Calu3 (cell line): ENCODE measurements at regions not wholly inside any gene's neighbourhood (a gene's known extent, or its start where the extent isn't known, plus 50 kb on each side); places are given as distances from the start of the nearest gene placed in this dataset.

ENCODE experiments used
- BruUV-seq: library from RNA; stranded (reverse); fragments of 400-500 nt; replicated peaks from 2 replicates; lab custom pipeline; 2021; lab: Mats Ljungman, UMichigan
- CTCF ChIA-PET: fragments of 300-600 bp; sonication (Branson Sonifier 250); formaldehyde crosslinking; loops from one replicate; lab custom pipeline; 2022; ENCODE audit warnings: antibody characterized with exemption; lab: Charles Lee
- DNase-seq: peaks from one replicate; pipeline ENCODE4 v3.0.0; 2022
- H3K27ac Mint-ChIP-seq: one replicate; pipeline ENCODE4 v1.8.0; 2022; ENCODE audit warnings: mixed read lengths; ENCODE audit not compliant: unreplicated experiment
- H3K27me3 Mint-ChIP-seq: one replicate; pipeline ENCODE4 v1.8.0; 2022; ENCODE audit warnings: mixed read lengths; ENCODE audit not compliant: unreplicated experiment
- H3K36me3 Mint-ChIP-seq: one replicate; pipeline ENCODE4 v1.8.0; 2022; ENCODE audit warnings: mild to moderate bottlenecking, moderate library complexity, mixed read lengths; ENCODE audit not compliant: insufficient read depth, unreplicated experiment
- H3K4me1 Mint-ChIP-seq: one replicate; pipeline ENCODE4 v1.8.0; 2022; ENCODE audit warnings: mild to moderate bottlenecking, low read depth, mixed read lengths; ENCODE audit not compliant: unreplicated experiment
- H3K4me3 Mint-ChIP-seq: one replicate; pipeline ENCODE4 v1.8.0; 2022; ENCODE audit warnings: mild to moderate bottlenecking, low read depth, moderate library complexity, mixed read lengths; ENCODE audit not compliant: unreplicated experiment
- H3K9me3 Mint-ChIP-seq: one replicate; pipeline ENCODE4 v1.8.0; 2022; ENCODE audit warnings: low read depth, mixed read lengths; ENCODE audit not compliant: unreplicated experiment
- intact Hi-C: fragments of 100-400 bp; cut with micrococcal nuclease; formaldehyde crosslinking; loops from one replicate; pipeline ENCODE4 v1.10.0; 2022; ENCODE audit not compliant: unreplicated experiment
- TF ChIP-seq, protein P1 (sequence below): fragments of 200-600 bp; IDR thresholded peaks from one replicate; pipeline ENCODE4 v1.8.0; 2022; ENCODE audit warnings: antibody characterized with exemption; ENCODE audit not compliant: unreplicated experiment

DNA sequence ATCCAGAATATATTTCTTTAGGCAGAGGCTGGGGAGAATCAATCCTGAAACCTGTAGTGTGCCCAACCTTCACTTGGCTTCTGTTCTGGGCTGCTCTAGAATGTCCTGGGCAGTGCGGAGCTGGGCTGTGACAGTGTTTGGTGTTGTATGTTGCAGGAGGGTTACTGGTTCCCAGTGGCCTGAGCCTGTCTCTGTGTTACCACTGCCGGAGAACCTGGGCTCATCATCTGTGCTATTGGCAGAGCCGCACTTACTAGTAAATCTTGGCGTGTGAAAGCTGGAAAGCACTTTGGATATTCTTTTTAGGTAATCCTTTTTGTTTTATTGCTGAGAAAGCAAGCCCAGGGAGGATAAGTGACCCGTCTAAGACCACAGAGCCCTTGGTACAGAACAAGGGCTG lies 412.9 kb downstream of the SLC4A3 start:
- CTCF ChIA-PET, result no interaction called here
- H3K36me3 Mint-ChIP-seq, result no peaks in the 10 kb centered on the region
- H3K27me3 Mint-ChIP-seq, result no peaks in the 10 kb centered on the region
- no peaks in the 10 kb centered on the region for H3K9me3 Mint-ChIP-seq
- no peak overlapping the region for H3K27ac Mint-ChIP-seq
- DNase-seq, result no peak
- no TSS peak for BruUV-seq
- TF ChIP-seq, protein P1, sequence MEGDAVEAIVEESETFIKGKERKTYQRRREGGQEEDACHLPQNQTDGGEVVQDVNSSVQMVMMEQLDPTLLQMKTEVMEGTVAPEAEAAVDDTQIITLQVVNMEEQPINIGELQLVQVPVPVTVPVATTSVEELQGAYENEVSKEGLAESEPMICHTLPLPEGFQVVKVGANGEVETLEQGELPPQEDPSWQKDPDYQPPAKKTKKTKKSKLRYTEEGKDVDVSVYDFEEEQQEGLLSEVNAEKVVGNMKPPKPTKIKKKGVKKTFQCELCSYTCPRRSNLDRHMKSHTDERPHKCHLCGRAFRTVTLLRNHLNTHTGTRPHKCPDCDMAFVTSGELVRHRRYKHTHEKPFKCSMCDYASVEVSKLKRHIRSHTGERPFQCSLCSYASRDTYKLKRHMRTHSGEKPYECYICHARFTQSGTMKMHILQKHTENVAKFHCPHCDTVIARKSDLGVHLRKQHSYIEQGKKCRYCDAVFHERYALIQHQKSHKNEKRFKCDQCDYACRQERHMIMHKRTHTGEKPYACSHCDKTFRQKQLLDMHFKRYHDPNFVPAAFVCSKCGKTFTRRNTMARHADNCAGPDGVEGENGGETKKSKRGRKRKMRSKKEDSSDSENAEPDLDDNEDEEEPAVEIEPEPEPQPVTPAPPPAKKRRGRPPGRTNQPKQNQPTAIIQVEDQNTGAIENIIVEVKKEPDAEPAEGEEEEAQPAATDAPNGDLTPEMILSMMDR, result no peak
- intact Hi-C loops, result no loop called here
- no peaks in the 10 kb centered on the region for H3K4me1 Mint-ChIP-seq
- H3K4me3 Mint-ChIP-seq, result no peak overlapping the region

DNA sequence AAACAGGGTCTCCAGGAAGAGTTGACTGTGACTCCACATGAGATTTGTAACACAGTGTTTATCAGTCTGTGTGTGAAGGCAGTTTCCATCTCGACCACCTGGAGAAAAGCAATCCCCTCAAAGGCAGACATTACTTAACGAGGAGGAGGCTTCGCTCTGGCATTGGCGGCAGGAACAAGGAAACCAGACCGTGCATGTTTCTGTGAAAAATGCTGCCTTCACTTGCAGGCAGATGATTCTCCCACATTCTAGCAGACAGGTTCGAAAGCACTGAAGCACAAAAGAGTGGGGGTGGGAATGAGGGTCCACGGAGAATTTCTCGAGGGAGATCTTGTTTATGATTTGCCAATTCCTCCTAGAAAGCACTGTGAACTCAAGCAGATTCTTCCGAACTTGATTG lies 414.0 kb downstream of the SLC4A3 start:
- Mint-ChIP-seq H3K36me3 (no peaks in the 10 kb centered on the region), H3K27ac (no peak overlapping the region), H3K9me3 (no peaks in the 10 kb centered on the region), H3K4me3 (no peak overlapping the region), H3K4me1 (no peaks in the 10 kb centered on the region), H3K27me3 (no peaks in the 10 kb centered on the region)
- intact Hi-C loops, result no loop called here
- TF ChIP-seq, protein P1, result no peak
- no TSS peak for BruUV-seq
- CTCF ChIA-PET, result interaction anchor here (1.0 kb wide), 1 partner anchor 9 kb away, joined by 3 read pairs; no protein-coding TSS in a partner anchor
- DNase-seq, result no peak

DNA sequence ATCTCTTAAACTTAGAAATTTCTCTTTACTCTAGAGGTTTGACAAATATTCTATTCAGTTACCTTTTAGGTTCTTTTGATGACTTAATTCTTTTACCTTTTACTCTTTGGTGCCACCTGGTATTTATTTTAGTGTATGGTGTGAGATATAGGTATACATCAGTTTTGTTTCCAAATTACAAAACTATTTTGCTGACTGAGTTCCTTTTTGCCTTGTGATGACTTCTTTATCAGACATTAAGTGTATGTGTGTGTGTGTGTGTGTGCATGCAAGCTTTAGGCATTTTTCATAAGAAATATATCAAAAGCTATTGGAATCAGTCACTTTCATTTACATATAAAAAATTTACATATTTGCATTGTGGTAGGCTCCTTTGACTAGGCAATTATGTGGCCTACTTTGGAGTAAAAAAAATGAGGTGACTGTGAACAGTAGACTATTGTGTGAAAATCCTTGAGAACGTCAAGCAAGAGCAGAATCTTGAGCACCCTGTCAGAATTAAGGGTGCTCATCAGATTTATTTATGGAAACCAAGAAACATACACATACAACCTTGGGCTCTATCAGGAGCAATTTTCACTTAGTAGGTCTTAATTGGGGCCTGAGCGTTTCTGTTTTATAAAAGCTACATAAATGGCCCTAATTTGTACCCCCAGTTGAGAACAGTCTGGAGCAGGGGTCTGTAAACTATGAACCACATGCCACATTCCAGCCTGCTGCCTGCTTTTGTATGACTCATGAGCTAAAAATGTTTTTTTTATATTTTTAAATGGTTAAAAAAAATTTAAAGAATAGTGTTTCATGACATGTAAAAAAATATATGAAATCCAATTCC lies 415.9 kb downstream of the SLC4A3 start:
- DNase-seq, result no peak
- H3K4me3 Mint-ChIP-seq, result no peak overlapping the region
- no TSS peak for BruUV-seq
- intact Hi-C loops, result no loop called here
- CTCF ChIA-PET, result interaction anchor here (0.7 kb wide), 1 partner anchor 11 kb away, joined by 3 read pairs; no protein-coding TSS in a partner anchor
- TF ChIP-seq, protein P1, result no peak
- no peaks in the 10 kb centered on the region for H3K9me3 Mint-ChIP-seq
- H3K4me1 Mint-ChIP-seq, result no peaks in the 10 kb centered on the region
- no peaks in the 10 kb centered on the region for H3K27me3 Mint-ChIP-seq
- H3K27ac Mint-ChIP-seq, result no peak overlapping the region
- no peaks in the 10 kb centered on the region for H3K36me3 Mint-ChIP-seq

DNA sequence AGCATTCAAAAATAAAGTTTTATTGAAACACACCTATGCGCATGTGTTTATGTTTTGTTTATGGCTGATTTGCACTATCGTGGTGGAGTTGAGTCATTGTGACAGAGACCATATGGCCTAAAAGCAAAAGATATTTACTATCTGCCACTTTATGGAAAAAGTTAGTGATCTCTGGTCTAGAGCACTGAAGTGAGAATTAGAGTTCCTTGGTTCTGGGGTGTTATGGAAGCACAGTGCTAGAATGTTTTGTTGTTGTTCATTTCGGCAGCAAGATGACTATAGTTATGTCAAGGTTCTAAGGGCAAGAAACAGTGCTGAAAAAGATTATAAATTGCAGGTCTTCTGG lies 416.5 kb downstream of the SLC4A3 start:
- CTCF ChIA-PET, result interaction anchor here (0.7 kb wide), 1 partner anchor 10 kb away, joined by 3 read pairs; no protein-coding TSS in a partner anchor
- H3K27ac Mint-ChIP-seq, result no peak overlapping the region
- TF ChIP-seq, protein P1, result no peak
- intact Hi-C loops, result no loop called here
- H3K36me3 Mint-ChIP-seq, result no peaks in the 10 kb centered on the region
- H3K27me3 Mint-ChIP-seq, result no peaks in the 10 kb centered on the region
- no TSS peak for BruUV-seq
- H3K4me3 Mint-ChIP-seq, result no peak overlapping the region
- no peaks in the 10 kb centered on the region for H3K9me3 Mint-ChIP-seq
- H3K4me1 Mint-ChIP-seq, result no peaks in the 10 kb centered on the region
- no peak for DNase-seq
